22Rv1 (cell line): ENCODE measurements at regions not wholly inside any gene's neighbourhood (a gene's known extent, or its start where the extent isn't known, plus 50 kb on each side); places are given as distances from the start of the nearest gene placed in this dataset.
A peak's percentile ranks its signal among the peaks of the same experiment; 100 is the strongest.
"Not testable (repeated sequence)": the region's sequence is repeated elsewhere in the genome, so short reads cannot be mapped to it uniquely, and the experiment has no call there.

Experiments used
- H3K27ac ChIP-seq: fragments of 450-650 bp; 2 replicates; pipeline ENCODE4 v1.5.1; 2017
- CTCF ChIP-seq: fragments of 450-650 bp; IDR thresholded peaks from 2 replicates; pipeline ENCODE4 v1.5.1; 2017; ENCODE audit warnings: mild to moderate bottlenecking
- ZFX ChIP-seq: fragments of 450-650 bp; IDR thresholded peaks from 2 replicates; pipeline ENCODE4 v1.6.1; 2017; ENCODE audit warnings: antibody characterized with exemption, borderline replicate concordance

- TF ChIP-seq CTCF = peak; percentile 52
- TF ChIP-seq ZFX = no peak
- no peak overlapping the region for H3K27ac ChIP-seq
Measured at GRCh38 chr4:56575820-56576429, 70.3 kb downstream of the ARL9 start.

- H3K27ac ChIP-seq = not testable (repeated sequence)
Measured at GRCh38 chr4:56592417-56592816, 86.8 kb downstream of the ARL9 start.
